ENCODE measurements at regions not wholly inside any gene's neighbourhood (a gene's known extent, or its start where the extent isn't known, plus 50 kb on each side); places are given as distances from the start of the nearest gene placed in this dataset.
"Not testable (repeated sequence)": the region's sequence is repeated elsewhere in the genome, so short reads cannot be mapped to it uniquely, and the experiment has no call there.

DNA sequence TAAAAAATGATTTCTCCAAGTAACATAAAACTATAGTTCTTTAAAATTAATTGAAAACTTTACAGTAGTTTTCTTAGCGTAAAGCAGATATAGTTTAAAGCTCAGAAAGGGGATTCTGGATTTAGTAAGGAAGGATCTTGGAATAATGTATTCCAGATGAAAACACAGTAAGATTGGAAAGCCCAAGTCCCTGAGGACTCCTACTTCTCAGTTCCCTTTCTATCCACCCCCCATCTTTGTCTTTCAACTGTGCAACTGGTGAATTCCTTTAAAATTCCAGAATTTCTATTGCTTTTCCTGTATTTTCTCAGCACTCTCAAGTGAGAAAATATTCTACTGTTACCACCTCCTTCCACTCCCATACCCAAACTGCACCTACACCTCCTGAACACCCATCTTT is 184.5 kb upstream of the FBN2 start (continued):
- TF ChIP-seq, protein P1, sequence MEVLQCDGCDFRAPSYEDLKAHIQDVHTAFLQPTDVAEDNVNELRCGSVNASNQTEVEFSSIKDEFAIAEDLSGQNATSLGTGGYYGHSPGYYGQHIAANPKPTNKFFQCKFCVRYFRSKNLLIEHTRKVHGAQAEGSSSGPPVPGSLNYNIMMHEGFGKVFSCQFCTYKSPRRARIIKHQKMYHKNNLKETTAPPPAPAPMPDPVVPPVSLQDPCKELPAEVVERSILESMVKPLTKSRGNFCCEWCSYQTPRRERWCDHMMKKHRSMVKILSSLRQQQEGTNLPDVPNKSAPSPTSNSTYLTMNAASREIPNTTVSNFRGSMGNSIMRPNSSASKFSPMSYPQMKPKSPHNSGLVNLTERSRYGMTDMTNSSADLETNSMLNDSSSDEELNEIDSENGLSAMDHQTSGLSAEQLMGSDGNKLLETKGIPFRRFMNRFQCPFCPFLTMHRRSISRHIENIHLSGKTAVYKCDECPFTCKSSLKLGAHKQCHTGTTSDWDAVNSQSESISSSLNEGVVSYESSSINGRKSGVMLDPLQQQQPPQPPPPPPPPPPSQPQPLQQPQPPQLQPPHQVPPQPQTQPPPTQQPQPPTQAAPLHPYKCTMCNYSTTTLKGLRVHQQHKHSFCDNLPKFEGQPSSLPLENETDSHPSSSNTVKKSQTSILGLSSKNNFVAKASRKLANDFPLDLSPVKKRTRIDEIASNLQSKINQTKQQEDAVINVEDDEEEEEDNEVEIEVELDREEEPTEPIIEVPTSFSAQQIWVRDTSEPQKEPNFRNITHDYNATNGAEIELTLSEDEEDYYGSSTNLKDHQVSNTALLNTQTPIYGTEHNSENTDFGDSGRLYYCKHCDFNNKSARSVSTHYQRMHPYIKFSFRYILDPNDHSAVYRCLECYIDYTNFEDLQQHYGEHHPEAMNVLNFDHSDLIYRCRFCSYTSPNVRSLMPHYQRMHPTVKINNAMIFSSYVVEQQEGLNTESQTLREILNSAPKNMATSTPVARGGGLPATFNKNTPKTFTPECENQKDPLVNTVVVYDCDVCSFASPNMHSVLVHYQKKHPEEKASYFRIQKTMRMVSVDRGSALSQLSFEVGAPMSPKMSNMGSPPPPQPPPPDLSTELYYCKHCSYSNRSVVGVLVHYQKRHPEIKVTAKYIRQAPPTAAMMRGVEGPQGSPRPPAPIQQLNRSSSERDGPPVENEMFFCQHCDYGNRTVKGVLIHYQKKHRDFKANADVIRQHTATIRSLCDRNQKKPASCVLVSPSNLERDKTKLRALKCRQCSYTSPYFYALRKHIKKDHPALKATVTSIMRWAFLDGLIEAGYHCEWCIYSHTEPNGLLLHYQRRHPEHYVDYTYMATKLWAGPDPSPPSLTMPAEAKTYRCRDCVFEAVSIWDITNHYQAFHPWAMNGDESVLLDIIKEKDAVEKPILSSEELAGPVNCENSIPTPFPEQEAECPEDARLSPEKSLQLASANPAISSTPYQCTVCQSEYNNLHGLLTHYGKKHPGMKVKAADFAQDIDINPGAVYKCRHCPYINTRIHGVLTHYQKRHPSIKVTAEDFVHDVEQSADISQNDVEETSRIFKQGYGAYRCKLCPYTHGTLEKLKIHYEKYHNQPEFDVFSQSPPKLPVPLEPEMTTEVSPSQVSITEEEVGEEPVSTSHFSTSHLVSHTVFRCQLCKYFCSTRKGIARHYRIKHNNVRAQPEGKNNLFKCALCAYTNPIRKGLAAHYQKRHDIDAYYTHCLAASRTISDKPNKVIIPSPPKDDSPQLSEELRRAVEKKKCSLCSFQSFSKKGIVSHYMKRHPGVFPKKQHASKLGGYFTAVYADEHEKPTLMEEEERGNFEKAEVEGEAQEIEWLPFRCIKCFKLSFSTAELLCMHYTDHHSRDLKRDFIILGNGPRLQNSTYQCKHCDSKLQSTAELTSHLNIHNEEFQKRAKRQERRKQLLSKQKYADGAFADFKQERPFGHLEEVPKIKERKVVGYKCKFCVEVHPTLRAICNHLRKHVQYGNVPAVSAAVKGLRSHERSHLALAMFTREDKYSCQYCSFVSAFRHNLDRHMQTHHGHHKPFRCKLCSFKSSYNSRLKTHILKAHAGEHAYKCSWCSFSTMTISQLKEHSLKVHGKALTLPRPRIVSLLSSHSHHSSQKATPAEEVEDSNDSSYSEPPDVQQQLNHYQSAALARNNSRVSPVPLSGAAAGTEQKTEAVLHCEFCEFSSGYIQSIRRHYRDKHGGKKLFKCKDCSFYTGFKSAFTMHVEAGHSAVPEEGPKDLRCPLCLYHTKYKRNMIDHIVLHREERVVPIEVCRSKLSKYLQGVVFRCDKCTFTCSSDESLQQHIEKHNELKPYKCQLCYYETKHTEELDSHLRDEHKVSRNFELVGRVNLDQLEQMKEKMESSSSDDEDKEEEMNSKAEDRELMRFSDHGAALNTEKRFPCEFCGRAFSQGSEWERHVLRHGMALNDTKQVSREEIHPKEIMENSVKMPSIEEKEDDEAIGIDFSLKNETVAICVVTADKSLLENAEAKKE (CRISPR knock-in tag; IDR thresholded peaks at IDR 0.05): no peak
- no peak for TF ChIP-seq POLR2AphosphoS5 (IDR thresholded peaks at IDR 0.05; ENCODE audit: low read depth)
- no peak for TF ChIP-seq ZNF114 (CRISPR knock-in tag; IDR thresholded peaks at IDR 0.05)
- no peak for TF ChIP-seq EZH2phosphoT487 (IDR thresholded peaks at IDR 0.05; ENCODE audit: unreplicated experiment)
- no peak for TF ChIP-seq EZH2 (IDR thresholded peaks at IDR 0.05; ENCODE audit: low read depth, unreplicated experiment)
- TF ChIP-seq, protein P2, sequence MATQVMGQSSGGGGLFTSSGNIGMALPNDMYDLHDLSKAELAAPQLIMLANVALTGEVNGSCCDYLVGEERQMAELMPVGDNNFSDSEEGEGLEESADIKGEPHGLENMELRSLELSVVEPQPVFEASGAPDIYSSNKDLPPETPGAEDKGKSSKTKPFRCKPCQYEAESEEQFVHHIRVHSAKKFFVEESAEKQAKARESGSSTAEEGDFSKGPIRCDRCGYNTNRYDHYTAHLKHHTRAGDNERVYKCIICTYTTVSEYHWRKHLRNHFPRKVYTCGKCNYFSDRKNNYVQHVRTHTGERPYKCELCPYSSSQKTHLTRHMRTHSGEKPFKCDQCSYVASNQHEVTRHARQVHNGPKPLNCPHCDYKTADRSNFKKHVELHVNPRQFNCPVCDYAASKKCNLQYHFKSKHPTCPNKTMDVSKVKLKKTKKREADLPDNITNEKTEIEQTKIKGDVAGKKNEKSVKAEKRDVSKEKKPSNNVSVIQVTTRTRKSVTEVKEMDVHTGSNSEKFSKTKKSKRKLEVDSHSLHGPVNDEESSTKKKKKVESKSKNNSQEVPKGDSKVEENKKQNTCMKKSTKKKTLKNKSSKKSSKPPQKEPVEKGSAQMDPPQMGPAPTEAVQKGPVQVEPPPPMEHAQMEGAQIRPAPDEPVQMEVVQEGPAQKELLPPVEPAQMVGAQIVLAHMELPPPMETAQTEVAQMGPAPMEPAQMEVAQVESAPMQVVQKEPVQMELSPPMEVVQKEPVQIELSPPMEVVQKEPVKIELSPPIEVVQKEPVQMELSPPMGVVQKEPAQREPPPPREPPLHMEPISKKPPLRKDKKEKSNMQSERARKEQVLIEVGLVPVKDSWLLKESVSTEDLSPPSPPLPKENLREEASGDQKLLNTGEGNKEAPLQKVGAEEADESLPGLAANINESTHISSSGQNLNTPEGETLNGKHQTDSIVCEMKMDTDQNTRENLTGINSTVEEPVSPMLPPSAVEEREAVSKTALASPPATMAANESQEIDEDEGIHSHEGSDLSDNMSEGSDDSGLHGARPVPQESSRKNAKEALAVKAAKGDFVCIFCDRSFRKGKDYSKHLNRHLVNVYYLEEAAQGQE (IDR thresholded peaks at IDR 0.05; ENCODE audit: unreplicated experiment): no peak
- TF ChIP-seq, protein P3, sequence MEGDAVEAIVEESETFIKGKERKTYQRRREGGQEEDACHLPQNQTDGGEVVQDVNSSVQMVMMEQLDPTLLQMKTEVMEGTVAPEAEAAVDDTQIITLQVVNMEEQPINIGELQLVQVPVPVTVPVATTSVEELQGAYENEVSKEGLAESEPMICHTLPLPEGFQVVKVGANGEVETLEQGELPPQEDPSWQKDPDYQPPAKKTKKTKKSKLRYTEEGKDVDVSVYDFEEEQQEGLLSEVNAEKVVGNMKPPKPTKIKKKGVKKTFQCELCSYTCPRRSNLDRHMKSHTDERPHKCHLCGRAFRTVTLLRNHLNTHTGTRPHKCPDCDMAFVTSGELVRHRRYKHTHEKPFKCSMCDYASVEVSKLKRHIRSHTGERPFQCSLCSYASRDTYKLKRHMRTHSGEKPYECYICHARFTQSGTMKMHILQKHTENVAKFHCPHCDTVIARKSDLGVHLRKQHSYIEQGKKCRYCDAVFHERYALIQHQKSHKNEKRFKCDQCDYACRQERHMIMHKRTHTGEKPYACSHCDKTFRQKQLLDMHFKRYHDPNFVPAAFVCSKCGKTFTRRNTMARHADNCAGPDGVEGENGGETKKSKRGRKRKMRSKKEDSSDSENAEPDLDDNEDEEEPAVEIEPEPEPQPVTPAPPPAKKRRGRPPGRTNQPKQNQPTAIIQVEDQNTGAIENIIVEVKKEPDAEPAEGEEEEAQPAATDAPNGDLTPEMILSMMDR (conservative IDR thresholded peaks at IDR 0.05; ENCODE audit: low read depth in 2 of 2): no peak
- TF ChIP-seq STAT1 (IDR thresholded peaks at IDR 0.05; ENCODE audit: unreplicated experiment): no peak
- TF ChIP-seq NANOG (IDR thresholded peaks at IDR 0.05; ENCODE audit: borderline replicate concordance): no peak

DNA sequence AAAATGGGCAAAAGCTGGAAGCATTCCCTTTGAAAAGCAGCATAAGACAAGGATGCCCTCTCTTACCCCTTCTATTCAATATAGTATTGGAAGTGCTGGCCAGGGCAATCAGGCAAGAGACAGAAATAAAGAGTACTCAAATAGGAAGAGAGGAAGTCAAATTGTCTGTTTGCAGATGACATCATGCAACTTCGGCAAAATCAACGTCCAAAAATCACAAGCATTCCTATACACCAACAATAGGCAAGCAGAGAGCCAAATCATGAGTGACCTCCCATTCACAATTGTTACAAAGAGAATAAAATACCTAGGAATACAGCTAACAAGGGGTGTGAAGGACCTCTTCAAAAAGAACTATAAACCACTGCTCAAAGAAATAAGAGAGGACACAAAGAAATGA is 192.0 kb upstream of the FBN2 start:
- not testable (repeated sequence) for H3K9me3 Mint-ChIP-seq; H3K36me3 ChIP-seq (ENCODE audit: insufficient read depth); H3K9me2 ChIP-seq (ENCODE audit: insufficient read depth); H3K4me3 Mint-ChIP-seq; H3K36me3 Mint-ChIP-seq (ENCODE audit: low read depth); H2AFZ ChIP-seq; H3K27me3 Mint-ChIP-seq (ENCODE audit: insufficient read depth, low read depth, poor library complexity); H3K4me2 ChIP-seq; H4K20me1 ChIP-seq (replicated peaks; ENCODE audit: insufficient read depth); DNase-seq (ENCODE audit: low spot score); ATAC-seq; H3K79me2 ChIP-seq (replicated peaks; ENCODE audit: insufficient read depth); H3F3A ChIP-seq (replicated peaks; ENCODE audit: low read depth); H3K27ac Mint-ChIP-seq; H3K4me3 ChIP-seq; H3K27ac ChIP-seq (ENCODE audit: low read depth); H3K4me1 Mint-ChIP-seq; H3K27me3 ChIP-seq (ENCODE audit: insufficient read depth); H3K4me1 ChIP-seq (ENCODE audit: insufficient read depth)

DNA sequence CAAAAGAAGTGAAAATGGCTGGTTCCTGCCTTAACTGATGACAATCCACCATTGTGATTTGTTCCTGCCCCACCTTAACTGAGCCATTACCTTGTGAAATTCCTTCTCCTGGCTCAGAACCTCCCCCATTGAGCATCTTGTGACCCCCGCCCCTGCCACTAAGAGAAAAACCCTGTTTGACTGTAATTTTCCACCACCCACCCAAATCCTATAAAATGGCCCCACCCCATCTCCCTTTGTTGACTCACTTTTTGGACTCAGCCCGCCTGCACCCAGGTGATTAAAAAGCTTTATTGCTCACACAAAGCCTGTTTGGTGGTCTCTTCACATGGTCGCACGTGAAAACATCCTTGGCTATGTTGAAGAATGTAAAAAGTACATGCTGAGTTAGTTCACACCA is 197.6 kb upstream of the FBN2 start:
- not testable (repeated sequence) for H3K79me2 ChIP-seq (replicated peaks; ENCODE audit: insufficient read depth); DNase-seq (ENCODE audit: low spot score); H4K20me1 ChIP-seq (replicated peaks; ENCODE audit: insufficient read depth); H3K4me1 ChIP-seq (ENCODE audit: insufficient read depth); H3K27me3 Mint-ChIP-seq (ENCODE audit: insufficient read depth, low read depth, poor library complexity); H2AFZ ChIP-seq; H3K27ac ChIP-seq (ENCODE audit: low read depth); H3K4me3 ChIP-seq; H3K4me1 Mint-ChIP-seq; H3K9me3 Mint-ChIP-seq; H3K36me3 Mint-ChIP-seq (ENCODE audit: low read depth); ATAC-seq; H3K27me3 ChIP-seq (ENCODE audit: insufficient read depth); H3K4me2 ChIP-seq; H3K36me3 ChIP-seq (ENCODE audit: insufficient read depth); H3K27ac Mint-ChIP-seq; H3K4me3 Mint-ChIP-seq; H3F3A ChIP-seq (replicated peaks; ENCODE audit: low read depth); H3K9me2 ChIP-seq (ENCODE audit: insufficient read depth)

Data from GM23338 (cell line).